Right kidney (tissue), 1 donor: ENCODE measurements at regions not wholly inside any gene's neighbourhood (a gene's known extent, or its start where the extent isn't known, plus 50 kb on each side); places are given as distances from the start of the nearest gene placed in this dataset.

Experiments used
- DNase-seq: peaks from one replicate; pipeline ENCODE4 v3.0.0-alpha.2; 2016

GRCh38 chr7:46003896-46004875 lies 83.1 kb upstream of the IGFBP3 start:
- no peak for DNase-seq

GRCh38 chr7:46003161-46003560 lies 82.1 kb upstream of the IGFBP3 start:
- DNase-seq, result no peak

DNA sequence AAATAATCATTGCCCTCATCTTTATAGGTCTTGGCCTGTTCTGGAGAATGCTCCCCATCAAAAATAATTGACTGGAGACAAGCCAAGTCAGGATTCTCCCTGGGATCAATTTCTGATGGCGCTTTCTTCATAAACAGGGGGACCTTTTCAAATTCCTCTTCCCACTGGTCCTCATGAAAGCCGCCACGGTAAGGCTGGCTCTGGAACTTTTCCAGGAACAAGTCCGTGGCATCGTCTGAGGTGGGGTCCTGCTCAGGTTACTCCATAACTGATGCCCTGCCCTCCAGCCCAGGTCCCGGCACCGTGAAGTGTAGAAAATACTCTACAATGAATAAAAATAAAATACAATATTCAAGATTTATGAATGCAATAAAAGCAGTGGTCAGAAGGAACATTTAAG lies 79.4 kb upstream of the IGFBP3 start:
- no peak for DNase-seq

DNA sequence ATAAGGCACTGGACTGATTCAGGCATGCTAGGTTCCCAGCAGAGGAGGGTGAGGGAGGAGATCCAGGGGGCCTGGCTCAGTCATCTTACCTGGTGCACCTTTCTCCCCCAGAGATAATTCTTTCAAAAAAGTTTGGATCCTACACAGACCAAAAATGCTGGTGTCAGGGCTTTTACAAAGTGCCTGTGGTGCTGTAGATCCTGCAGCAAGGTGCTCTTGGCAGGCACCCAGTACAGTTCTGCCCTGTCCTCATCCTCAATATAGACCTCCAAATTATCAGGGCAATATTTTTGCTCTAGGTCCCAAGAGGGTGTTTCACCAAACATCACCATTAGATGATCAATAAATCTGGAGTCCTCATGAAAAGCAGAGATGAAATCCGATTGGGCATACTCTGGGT lies 78.5 kb upstream of the IGFBP3 start:
- DNase-seq, result no peak

DNA sequence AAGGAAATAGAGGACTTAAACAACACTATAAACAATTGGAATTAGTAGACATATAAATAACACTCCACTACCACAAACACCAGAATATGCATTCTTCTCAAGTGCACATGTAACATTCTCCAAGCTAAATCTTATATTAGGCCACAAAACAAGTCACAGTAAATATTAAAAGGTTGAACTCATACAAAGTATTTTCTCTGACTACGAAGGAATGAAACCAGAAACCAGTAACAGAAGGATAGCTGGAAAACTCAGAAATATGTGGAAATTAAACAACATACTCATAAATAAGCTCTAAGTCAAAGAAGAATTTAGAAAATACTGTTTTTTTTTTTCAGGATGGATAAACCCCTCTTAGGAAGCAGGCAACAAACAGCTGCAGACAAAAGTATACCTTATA lies 77.4 kb upstream of the IGFBP3 start:
- no peak for DNase-seq

DNA sequence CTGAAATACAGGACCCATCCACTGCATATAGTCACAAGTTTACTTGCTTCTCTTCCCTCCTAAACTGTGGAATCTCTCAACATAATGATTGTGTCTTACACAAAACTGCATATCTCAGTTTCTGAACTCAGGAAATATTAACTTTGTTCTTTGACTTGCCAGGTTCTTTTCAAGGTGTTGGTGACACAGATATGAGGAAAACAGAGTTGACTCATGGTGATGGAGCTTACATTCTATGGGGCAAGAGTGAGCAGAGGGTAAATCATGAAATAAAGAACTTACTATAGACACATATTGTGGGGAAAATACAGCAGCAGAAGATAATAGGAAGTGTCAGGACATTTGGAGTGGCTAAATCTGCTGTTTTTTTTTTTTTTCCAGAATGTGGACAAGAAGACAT lies 72.5 kb upstream of the IGFBP3 start:
- no peak for DNase-seq

GRCh38 chr7:45992826-45993225 lies 71.8 kb upstream of the IGFBP3 start:
- no peak for DNase-seq

DNA sequence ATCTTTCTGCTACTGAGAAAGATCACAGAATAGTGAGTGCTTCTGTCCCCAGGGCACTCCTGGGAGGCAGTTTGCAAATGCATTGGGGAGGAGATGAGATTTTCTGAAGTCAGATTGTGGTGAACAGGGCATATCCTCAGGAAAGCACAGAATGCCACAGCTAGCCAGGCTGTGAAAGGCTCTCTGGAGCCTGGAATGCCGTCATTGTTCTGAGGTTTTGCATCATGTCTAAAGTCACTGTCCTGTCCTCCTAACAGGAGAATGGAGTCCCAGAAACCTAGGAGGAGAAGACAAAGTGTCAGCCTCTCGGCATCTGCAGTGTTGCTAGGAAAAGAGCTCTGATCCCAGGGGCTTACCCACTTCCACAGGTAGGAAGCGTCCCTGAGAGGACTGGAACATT lies 69.2 kb upstream of the IGFBP3 start:
- no peak for DNase-seq

- no peak for DNase-seq
Observed at GRCh38 chr7:45988405-45989057, 67.5 kb upstream of the IGFBP3 start.

GRCh38 chr7:45987521-45988290 lies 66.6 kb upstream of the IGFBP3 start:
- DNase-seq, result no peak

GRCh38 chr7:45986355-45987298 lies 65.6 kb upstream of the IGFBP3 start:
- DNase-seq, result no peak

- no peak for DNase-seq
Observed at GRCh38 chr7:45985902-45986301, 64.8 kb upstream of the IGFBP3 start.

GRCh38 chr7:45984386-45985295 lies 63.6 kb upstream of the IGFBP3 start:
- DNase-seq, result no peak

- no peak for DNase-seq
Observed at GRCh38 chr7:45983720-45984255, 62.7 kb upstream of the IGFBP3 start.

DNA sequence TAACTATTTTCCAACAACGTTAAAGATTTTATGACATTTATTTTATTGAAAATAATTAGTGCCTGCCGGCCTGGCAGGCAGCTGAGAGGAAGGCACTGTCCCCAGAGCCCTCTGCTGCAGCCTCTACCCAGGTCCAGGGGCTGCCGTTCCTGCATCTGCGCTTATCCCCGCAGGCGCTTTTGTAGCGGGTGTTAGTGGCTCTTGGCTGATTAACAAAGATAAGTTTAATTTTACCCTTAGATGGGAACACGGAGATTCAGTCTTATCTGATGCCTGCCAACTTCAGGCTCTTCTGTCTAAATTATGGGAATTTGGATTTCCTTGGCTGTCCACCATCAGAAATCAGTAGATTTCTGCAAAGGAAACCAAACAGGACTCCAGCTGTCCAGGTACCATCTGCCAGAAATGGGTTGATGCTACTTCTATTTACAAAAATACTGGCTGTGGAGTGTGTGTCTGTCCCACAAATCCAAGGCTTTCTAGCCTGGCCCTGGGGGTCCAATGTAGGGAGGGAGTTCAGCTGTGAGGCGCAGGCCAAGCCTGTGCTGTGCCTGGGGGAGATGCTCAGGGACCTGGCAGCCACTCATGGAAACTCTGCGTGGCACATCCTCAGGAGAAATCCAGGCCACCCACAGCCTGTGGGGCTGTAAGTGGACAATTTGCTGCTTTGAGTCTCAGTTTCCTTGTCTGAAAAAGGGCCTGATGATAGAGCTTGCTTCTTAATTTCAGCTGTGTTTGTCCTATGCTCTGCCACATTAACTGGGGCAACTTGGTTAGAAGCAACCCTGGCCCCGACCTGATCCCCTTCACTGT lies 62.0 kb upstream of the IGFBP3 start:
- DNase-seq, result no peak

GRCh38 chr7:45982132-45982531 lies 61.1 kb upstream of the IGFBP3 start:
- no peak for DNase-seq

DNA sequence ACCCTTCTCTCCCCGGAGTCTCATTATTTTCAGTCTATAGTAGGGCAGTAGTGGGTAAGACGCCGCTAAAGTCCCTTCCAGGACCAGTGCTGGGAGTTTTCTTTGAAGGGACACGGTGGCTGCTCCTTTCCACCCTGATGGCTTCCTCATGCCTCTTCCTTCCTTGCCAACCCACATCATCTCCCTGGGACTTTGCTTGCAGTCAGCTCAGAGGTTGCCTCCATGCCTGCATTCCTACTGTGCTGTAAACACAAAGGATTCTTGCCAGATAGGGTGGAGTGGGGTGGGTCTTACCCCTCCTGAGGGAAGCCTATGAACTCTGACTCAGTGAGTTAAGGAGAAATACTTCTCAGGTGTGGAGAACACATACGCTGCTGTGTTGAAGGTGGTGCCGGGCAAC lies 59.9 kb upstream of the IGFBP3 start:
- DNase-seq, result no peak

GRCh38 chr7:45980181-45980905 lies 59.3 kb upstream of the IGFBP3 start:
- no peak for DNase-seq
